ENCODE measurements at regions not wholly inside any gene's neighbourhood (a gene's known extent, or its start where the extent isn't known, plus 50 kb on each side); places are given as distances from the start of the nearest gene placed in this dataset.

DNA sequence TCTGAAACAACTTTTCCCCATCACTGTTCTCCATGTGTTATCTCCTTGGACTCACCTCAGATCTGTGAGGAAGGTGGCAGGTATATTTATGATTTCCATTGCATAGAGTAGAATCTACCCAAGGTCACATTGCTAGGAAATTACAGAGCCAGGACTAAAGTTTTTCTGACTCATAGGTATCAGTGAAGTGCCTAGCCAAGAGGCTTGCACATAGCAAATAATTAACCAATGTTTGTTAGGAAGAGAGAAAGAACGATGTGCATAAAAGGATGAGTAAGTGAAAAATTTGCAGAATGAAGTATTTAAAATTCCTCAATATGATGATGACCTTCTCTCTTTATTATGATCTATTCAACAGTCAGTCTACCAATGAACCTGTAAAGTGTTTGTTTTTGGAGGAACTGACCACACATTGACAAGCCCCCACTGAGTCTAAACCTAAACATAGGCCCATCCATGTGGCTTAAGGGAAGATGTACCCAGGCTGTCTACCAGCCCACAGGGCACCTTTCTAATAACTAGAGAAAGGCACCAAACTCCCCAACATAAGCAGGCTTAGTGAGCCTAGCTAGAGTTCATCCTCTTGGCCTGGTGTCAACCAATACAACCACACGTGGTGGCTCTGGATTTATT lies 252.9 kb upstream of the ZMIZ1 start:
- no peak for DNase-seq

DNA sequence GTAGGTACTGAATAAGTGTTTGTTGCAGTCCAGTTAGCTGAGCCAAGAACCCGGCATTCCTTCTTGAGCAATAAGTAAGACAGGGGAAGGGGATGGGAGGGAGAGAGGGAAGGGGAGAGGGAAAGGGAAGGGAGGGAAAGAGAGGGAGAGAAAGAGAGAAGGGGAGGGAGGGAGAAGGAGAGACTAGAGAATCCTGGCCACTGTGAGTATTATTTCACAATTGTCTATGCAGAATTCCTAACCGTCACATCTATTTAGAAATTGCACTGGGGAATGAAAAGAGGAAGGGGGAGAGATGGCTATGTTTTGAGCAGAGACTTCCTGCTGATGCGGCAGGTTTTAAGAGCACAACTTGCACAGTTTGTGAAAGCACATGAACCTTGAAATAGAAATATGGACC lies 251.4 kb upstream of the ZMIZ1 start:
- no peak for DNase-seq

GRCh38 chr10:78817804-78818203 lies 251.0 kb upstream of the ZMIZ1 start:
- DNase-seq: no peak

DNA sequence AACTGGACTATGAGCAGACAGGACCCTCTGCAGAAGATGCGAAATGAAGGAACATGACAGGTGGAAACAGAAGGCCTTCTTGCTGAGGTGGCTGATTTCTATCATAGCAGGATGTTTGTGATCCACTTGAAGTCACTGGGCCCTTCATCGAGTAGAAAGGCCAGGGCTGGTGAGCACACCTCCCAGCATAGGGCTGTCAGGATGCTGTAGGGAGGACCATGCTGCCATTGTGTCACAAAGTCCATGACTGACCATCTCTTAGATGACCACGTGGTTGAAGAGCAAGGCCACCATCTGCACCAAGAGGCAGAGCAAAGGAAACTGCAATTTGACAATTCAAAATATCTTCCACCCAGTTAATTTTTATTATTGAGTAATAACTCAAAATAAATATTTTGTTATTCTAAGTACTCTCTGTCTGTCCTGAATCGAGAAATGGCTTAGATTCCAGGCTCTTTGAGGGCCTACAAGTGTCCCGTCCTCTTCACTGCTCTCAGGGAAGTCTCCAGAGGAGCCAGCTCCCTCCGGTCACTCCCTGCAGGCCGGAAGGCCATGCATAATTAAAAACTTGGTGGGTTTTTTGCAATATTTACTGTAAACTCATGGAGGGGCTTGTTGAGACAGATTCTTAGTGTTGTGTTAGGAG lies 249.3 kb upstream of the ZMIZ1 start:
- no peak for DNase-seq

GRCh38 chr10:78820007-78820362 lies 248.8 kb upstream of the ZMIZ1 start:
- no peak for DNase-seq

GRCh38 chr10:78821052-78821451 lies 247.7 kb upstream of the ZMIZ1 start:
- DNase-seq: no peak

- no peak for DNase-seq
Measured at GRCh38 chr10:78828647-78829539, 239.9 kb upstream of the ZMIZ1 start.

DNA sequence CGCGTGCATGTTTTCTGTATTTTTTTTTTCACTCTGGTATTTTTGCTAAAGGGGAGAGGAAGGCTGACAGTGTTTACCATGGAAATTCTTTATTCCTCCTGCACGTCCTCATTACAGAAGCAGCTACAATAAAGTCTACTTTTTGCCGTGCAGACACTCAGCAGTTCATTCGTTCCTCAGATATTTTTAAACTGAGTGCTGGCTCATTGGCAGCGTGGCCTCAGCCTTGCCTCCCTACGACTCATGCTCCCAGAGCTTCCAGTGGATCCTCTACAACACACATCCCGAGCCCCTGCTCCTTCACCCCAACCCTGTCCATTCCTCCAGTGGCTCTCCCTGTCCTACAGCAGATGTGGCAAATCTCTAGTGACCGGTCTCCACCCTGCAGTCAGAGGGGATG lies 239.2 kb upstream of the ZMIZ1 start:
- no peak for DNase-seq

DNA sequence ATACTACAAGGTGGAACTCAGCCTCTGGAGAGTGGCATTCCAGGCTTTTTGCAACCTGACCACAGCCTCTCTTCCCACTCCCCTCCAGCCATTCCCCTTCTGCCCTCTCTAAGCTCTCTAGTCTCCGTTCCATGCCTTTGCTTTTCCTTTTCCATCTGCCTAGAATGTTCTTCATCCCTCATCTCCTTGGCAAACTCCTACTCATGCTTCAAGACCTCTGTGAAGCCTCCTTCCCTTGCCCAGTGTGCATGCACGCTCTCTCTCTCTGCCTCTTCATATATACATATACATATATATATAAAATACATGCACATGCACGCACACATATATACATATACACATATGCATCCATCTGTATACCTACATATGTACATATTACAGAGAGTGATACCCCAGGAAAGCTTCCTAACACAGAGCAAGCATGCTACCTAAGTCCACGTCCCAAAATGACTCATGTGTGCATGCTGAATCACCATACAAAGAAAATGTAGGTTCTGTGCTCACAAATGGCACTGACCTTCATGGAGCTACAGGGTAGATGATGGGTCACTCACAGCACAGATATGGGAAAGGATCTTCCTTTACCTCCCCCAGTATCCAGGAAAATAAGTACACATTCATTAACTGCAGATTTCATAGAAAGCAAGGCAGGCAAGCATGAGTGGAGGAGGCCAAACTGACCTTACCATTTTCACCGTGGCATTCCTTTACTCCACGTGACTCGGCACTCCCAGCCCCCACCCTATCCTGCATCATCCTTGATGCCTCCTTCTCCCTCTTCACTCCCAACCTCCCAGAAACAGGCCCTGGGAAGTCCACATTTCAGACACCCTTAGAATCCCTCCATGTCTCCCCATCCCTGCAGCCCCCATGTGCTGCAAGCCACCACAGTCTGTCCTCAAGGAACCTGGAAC lies 238.4 kb upstream of the ZMIZ1 start:
- DNase-seq: no peak

GRCh38 chr10:78830976-78831375 lies 237.8 kb upstream of the ZMIZ1 start:
- DNase-seq: no peak

GRCh38 chr10:78831461-78831860 lies 237.3 kb upstream of the ZMIZ1 start:
- no peak for DNase-seq

GRCh38 chr10:78832281-78832680 lies 236.5 kb upstream of the ZMIZ1 start:
- DNase-seq: no peak

- DNase-seq: no peak
Measured at GRCh38 chr10:78838141-78838657, 230.6 kb upstream of the ZMIZ1 start.

DNA sequence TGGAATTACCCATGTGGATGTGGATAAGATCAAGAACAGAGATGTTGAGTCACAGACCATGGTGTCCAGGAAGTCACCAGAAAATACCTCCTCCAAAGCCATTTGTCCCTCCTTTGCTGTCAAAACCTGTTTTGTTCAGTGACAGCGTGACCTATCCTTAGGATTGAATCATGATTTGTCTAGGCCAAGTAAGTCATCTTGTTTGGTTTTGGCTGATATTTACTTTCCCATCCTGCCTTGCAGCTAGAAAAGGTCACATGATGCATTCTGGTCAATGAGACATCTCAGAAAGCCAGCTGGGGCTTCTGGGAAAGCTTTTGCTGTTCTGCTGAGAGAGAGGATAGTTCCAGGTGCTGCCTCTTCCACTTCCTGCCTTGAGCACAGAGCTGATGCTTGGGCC lies 225.3 kb upstream of the ZMIZ1 start:
- DNase-seq: no peak

- no peak for DNase-seq
Measured at GRCh38 chr10:78844960-78845607, 223.7 kb upstream of the ZMIZ1 start.

- no peak for DNase-seq
Measured at GRCh38 chr10:78846071-78846470, 222.7 kb upstream of the ZMIZ1 start.

DNA sequence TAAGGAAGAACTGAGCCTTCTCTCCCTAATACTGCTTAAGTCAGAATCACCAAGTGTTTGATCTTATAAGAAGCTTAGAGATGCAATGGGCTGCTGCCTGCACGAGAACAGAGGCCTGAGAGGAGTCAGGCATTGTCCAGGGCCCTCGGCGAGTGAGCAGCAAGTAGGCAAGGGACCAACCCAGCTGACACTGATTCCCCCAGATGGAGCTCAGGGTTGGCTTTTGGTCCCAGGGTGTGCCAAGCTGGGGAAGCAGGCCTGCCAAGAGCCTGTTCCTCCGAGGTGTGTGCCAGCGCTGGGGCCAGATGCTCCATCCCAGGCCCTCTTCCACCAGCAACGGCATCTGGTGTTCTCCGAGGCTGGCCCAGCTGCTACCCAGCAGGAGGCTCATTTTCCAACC lies 222.0 kb upstream of the ZMIZ1 start:
- DNase-seq: no peak

DNA sequence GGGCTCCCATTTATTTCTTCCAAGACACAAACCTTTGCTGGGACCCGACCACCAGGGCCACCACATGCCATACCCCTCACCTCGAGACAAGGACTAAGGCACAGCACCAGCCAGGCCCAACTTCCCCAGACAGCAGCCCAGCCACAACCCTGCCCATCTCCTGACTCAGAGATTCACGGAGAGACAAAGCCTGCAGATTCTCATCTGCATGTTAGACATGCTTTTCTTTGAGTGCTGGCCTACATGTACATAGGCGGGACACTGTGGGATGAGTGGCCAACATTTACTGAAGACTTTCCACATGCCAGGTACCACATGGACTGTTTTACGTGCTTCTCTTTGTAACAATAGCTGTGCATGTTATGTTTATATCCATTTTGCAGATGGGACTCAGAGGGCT lies 221.3 kb upstream of the ZMIZ1 start:
- DNase-seq: no peak

DNA sequence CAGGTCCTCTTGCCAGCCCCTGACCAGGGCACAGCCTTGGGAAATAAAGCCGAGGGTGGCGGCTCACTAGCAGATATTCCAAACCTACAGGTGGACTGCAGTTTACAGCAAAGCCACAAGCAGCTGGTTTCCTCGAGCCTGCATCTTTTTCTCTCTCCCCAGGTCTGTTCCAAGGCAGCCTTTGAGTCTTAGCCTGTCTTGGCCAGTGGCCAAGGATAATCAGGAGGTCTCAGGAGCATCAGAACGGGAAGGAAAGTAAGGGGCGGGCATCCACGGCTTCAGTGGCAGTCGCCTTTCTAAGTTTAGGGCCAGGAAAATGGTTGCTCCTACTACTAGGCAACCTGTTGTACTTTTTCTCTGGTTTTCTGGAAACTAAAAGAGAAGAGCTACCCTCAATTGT lies 219.7 kb upstream of the ZMIZ1 start:
- DNase-seq: no peak

DNA sequence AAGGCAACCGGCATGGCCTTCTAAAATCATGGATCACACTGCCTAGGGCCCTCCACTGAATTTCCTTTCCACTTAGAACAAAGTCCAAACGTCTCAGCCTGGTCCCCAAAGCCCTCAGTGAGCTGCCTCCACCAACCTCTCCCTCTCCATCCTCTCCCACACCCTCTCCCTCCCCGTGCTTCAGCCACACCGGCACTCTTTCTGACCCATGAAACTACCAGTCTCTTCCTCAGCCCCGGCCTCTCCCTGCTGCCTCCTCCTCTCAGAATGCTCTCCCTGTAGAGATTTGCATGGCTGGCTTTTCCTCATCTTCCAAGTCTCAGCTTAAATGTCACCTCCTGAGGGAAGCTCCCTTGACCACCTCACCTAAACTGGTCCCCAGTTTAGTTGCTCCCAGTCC lies 219.0 kb upstream of the ZMIZ1 start:
- DNase-seq: no peak

- DNase-seq: no peak
Measured at GRCh38 chr10:78850644-78851435, 217.9 kb upstream of the ZMIZ1 start.
